Activated T-cell treated with anti-CD3 and anti-CD28 coated beads, Interleukin-2, amount 50 U/mL, for 4 hours (primary cell): ENCODE measurements at regions not wholly inside any gene's neighbourhood (a gene's known extent, or its start where the extent isn't known, plus 50 kb on each side); places are given as distances from the start of the nearest gene placed in this dataset.

ENCODE experiments used
- ATAC-seq, 2 donors: fragments of 200-7000 bp; cut with Tn5 transposase; one replicate each; pipeline ENCODE4 v1.10.0; 2021
- DNase-seq: peaks from one replicate; pipeline ENCODE4 v3.0.0-alpha.2; 2020
- H3K27me3 Mint-ChIP-seq: one replicate; pipeline ENCODE4 v1.8.0; 2021; ENCODE audit warnings: low read depth, mixed read lengths
- H3K36me3 Mint-ChIP-seq: one replicate; pipeline ENCODE4 v1.8.0; 2022; ENCODE audit warnings: mixed read lengths; ENCODE audit not compliant: insufficient read depth
- H3K4me1 Mint-ChIP-seq: one replicate; pipeline ENCODE4 v1.8.0; 2021; ENCODE audit warnings: low read depth, mixed read lengths
- H3K4me3 Mint-ChIP-seq: one replicate; pipeline ENCODE4 v1.8.0; 2021; ENCODE audit warnings: mild to moderate bottlenecking, moderate library complexity, mixed read lengths
- H3K9me3 Mint-ChIP-seq: one replicate; pipeline ENCODE4 v1.8.0; 2021; ENCODE audit warnings: mixed read lengths

DNA sequence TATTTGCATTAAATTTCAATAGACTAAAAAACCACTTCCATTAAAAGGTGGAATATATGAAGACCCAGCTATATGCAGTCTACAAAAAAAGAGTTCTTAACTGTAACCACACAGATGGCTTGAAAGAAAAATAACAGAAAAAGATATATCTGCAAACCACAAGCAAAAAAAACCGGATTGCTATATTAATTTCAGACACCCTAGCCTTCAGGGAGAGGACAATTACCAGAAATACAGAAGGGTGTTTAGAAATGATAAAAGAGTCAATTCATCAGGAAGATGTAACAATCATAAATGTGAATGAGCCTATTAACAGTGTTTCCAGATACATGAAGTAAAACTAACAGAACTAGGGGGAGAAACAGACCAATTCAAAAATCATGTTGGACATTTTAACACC lies 56.9 kb upstream of the SMIM23 start:
- no peak overlapping the region for H3K4me3 Mint-ChIP-seq
- ATAC-seq (no peak), DNase-seq (no peak)
- peaks cover 8% of the 10 kb centered on the region for H3K27me3 Mint-ChIP-seq
- peaks cover 38% of the 10 kb centered on the region for H3K9me3 Mint-ChIP-seq
- H3K4me1 Mint-ChIP-seq, result no peaks in the 10 kb centered on the region
- no peaks in the 10 kb centered on the region for H3K36me3 Mint-ChIP-seq
